ENCODE measurements at regions not wholly inside any gene's neighbourhood (a gene's known extent, or its start where the extent isn't known, plus 50 kb on each side); places are given as distances from the start of the nearest gene placed in this dataset.

GRCh38 chr17:79400989-79401703, 209.7 kb downstream of the RBFOX3 start:
- H3K27ac ChIP-seq = no peak overlapping the region
- peaks cover 45% of the 10 kb centered on the region for H3K27me3 ChIP-seq
- peak overlapping the region; percentile 87 for H3K4me2 ChIP-seq
- peaks cover 61% of the 10 kb centered on the region for H3K4me1 ChIP-seq
- no peak for TF ChIP-seq Cebpa-rat (IDR thresholded peaks at IDR 0.05)
- H3K9me3 ChIP-seq = peaks cover 3% of the 10 kb centered on the region; the same call in 1 of the 2 replicates
- no peaks in the 10 kb centered on the region for H4K20me1 ChIP-seq
- peak overlapping the region; percentile 40; the same call in 1 of the 2 replicates for H3K4me3 ChIP-seq
- H3K36me3 ChIP-seq = no peaks in the 10 kb centered on the region
- no peak overlapping the region; the same call in 1 of the 2 replicates for H3K9ac ChIP-seq

- TF ChIP-seq Cebpa-rat (IDR thresholded peaks at IDR 0.05) = no peak
- Histone ChIP-seq H3K4me2 (peak overlapping the region; percentile 87), H4K20me1 (no peaks in the 10 kb centered on the region), H3K4me3 (no peak overlapping the region), H3K4me1 (peaks cover 69% of the 10 kb centered on the region), H3K9ac (no peak overlapping the region), H3K27me3 (peaks cover 38% of the 10 kb centered on the region), H3K36me3 (no peaks in the 10 kb centered on the region), H3K27ac (no peak overlapping the region), H3K9me3 (no peaks in the 10 kb centered on the region)
These were observed 211.2 kb downstream of the RBFOX3 start for GRCh38 chr17:79399610-79400144.

GRCh38 chr17:79398441-79398840, 212.4 kb downstream of the RBFOX3 start:
- Histone ChIP-seq H3K27ac (no peak overlapping the region), H3K27me3 (peaks cover 38% of the 10 kb centered on the region)

GRCh38 chr17:79396696-79397095, 214.2 kb downstream of the RBFOX3 start:
- Histone ChIP-seq H3K9me3 (no peaks in the 10 kb centered on the region), H3K27me3 (peaks cover 38% of the 10 kb centered on the region), H3K36me3 (no peaks in the 10 kb centered on the region), H3K27ac (no peak overlapping the region), H4K20me1 (peaks cover 14% of the 10 kb centered on the region; the same call in 1 of the 2 replicates), H3K4me3 (no peak overlapping the region), H3K4me1 (peaks cover 45% of the 10 kb centered on the region), H3K9ac (no peak overlapping the region), H3K4me2 (no peak overlapping the region)
- TF ChIP-seq Cebpa-rat (IDR thresholded peaks at IDR 0.05) = no peak

More at GRCh38 chr17:79398441-79398840, 212.4 kb downstream of the RBFOX3 start:
- no peak for TF ChIP-seq Cebpa-rat (IDR thresholded peaks at IDR 0.05)
- Histone ChIP-seq H3K36me3 (no peaks in the 10 kb centered on the region), H3K9me3 (no peaks in the 10 kb centered on the region), H3K4me2 (peak overlapping the region; percentile 87; the same call in 1 of the 2 replicates), H3K9ac (no peak overlapping the region), H3K4me1 (peaks cover 62% of the 10 kb centered on the region), H4K20me1 (peaks cover 8% of the 10 kb centered on the region; the same call in 1 of the 2 replicates), H3K4me3 (no peak overlapping the region)

GRCh38 chr17:79395545-79395944, 215.3 kb downstream of the RBFOX3 start:
- Histone ChIP-seq H3K36me3 (no peaks in the 10 kb centered on the region), H3K27ac (no peak overlapping the region), H3K4me1 (peaks cover 34% of the 10 kb centered on the region), H3K9ac (no peak overlapping the region), H3K4me2 (peak overlapping the region; percentile 29; the same call in 1 of the 2 replicates), H3K9me3 (no peaks in the 10 kb centered on the region), H4K20me1 (peaks cover 14% of the 10 kb centered on the region; the same call in 1 of the 2 replicates), H3K4me3 (no peak overlapping the region), H3K27me3 (peaks cover 42% of the 10 kb centered on the region)
- TF ChIP-seq Cebpa-rat (IDR thresholded peaks at IDR 0.05) = no peak

GRCh38 chr17:79395066-79395465, 215.8 kb downstream of the RBFOX3 start:
- Histone ChIP-seq H3K4me2 (peak overlapping the region; percentile 29), H3K4me1 (peaks cover 29% of the 10 kb centered on the region), H3K4me3 (no peak overlapping the region), H3K27ac (no peak overlapping the region), H4K20me1 (peaks cover 14% of the 10 kb centered on the region; the same call in 1 of the 2 replicates), H3K9ac (no peak overlapping the region), H3K9me3 (no peaks in the 10 kb centered on the region), H3K27me3 (peaks cover 37% of the 10 kb centered on the region), H3K36me3 (no peaks in the 10 kb centered on the region)
- TF ChIP-seq Cebpa-rat (IDR thresholded peaks at IDR 0.05) = no peak

- Histone ChIP-seq H3K4me3 (no peak overlapping the region), H3K4me1 (peaks cover 22% of the 10 kb centered on the region), H3K27me3 (peaks cover 31% of the 10 kb centered on the region), H3K36me3 (no peaks in the 10 kb centered on the region), H3K27ac (no peak overlapping the region), H4K20me1 (peaks cover 14% of the 10 kb centered on the region; the same call in 1 of the 2 replicates), H3K9me3 (no peaks in the 10 kb centered on the region), H3K4me2 (no peak overlapping the region), H3K9ac (no peak overlapping the region)
- TF ChIP-seq Cebpa-rat (IDR thresholded peaks at IDR 0.05) = no peak
These were observed 217.3 kb downstream of the RBFOX3 start for GRCh38 chr17:79393358-79394052.

GRCh38 chr17:79392598-79392997, 218.3 kb downstream of the RBFOX3 start:
- no peak overlapping the region for H3K4me3 ChIP-seq
- no peaks in the 10 kb centered on the region for H3K36me3 ChIP-seq
- no peaks in the 10 kb centered on the region for H3K9me3 ChIP-seq
- H3K9ac ChIP-seq = no peak overlapping the region
- TF ChIP-seq Cebpa-rat (IDR thresholded peaks at IDR 0.05) = no peak
- H3K27ac ChIP-seq = no peak overlapping the region
- H3K4me1 ChIP-seq = peaks cover 24% of the 10 kb centered on the region
- H3K27me3 ChIP-seq = peaks cover 24% of the 10 kb centered on the region
- no peak overlapping the region for H3K4me2 ChIP-seq
- peaks cover 14% of the 10 kb centered on the region; the same call in 1 of the 2 replicates for H4K20me1 ChIP-seq

- no peak for TF ChIP-seq Cebpa-rat (IDR thresholded peaks at IDR 0.05)
- no peak overlapping the region for H3K4me2 ChIP-seq
- no peak overlapping the region for H3K9ac ChIP-seq
- no peaks in the 10 kb centered on the region for H3K9me3 ChIP-seq
- peaks cover 24% of the 10 kb centered on the region for H3K27me3 ChIP-seq
- peaks cover 14% of the 10 kb centered on the region; the same call in 1 of the 2 replicates for H4K20me1 ChIP-seq
- no peaks in the 10 kb centered on the region for H3K36me3 ChIP-seq
- peaks cover 24% of the 10 kb centered on the region for H3K4me1 ChIP-seq
- no peak overlapping the region for H3K27ac ChIP-seq
- H3K4me3 ChIP-seq = no peak overlapping the region
These were observed 219.2 kb downstream of the RBFOX3 start for GRCh38 chr17:79391376-79392233.

Measured in BLaER1 (cell line).